GM12878 (cell line): ENCODE measurements at regions not wholly inside any gene's neighbourhood (a gene's known extent, or its start where the extent isn't known, plus 50 kb on each side); places are given as distances from the start of the nearest gene placed in this dataset.

Experiments used
- ATAC-seq: fragments of 200-7000 bp; cut with Tn5 transposase; 3 replicates; pipeline ENCODE4 v1.9.1; 2020; ENCODE audit warnings: mild to moderate bottlenecking, moderate library complexity
- BruUV-seq: library from RNA; stranded (reverse); fragments of 400-500 nt; replicated peaks from 2 replicates; lab custom pipeline; 2021; lab: Mats Ljungman, UMichigan
- CTCF ChIA-PET: fragments of 300-600 bp; sonication (Branson Sonifier 250); formaldehyde crosslinking; extraction: SDS; loops from one replicate; lab custom pipeline; 2021; ENCODE audit warnings: inconsistent platforms; lab: Yijun Ruan, JAX
- POLR2A ChIA-PET: fragments of 350-600 bp; formaldehyde crosslinking; extraction: SDS; loops from one replicate; lab custom pipeline; 2021; ENCODE audit warnings: inconsistent platforms; lab: Charles Lee
- RAD21 ChIA-PET: fragments of 300-600 bp; sonication (Branson Sonifier 250); formaldehyde crosslinking; loops from one replicate; lab custom pipeline; 2023; ENCODE audit warnings: antibody characterized with exemption; ENCODE audit not compliant: unreplicated experiment; lab: Charles Lee
- SMC1A ChIA-PET: fragments of 300-600 bp; sonication (Branson Sonifier 250); formaldehyde crosslinking; loops from one replicate; lab custom pipeline; 2023; ENCODE audit not compliant: unreplicated experiment, uncharacterized antibody; lab: Charles Lee
- DNase-seq: peaks from one replicate; pipeline ENCODE4 v3.0.0-alpha.2; 2011; ENCODE audit warnings: low read depth, low spot score
- FAIRE-seq: peaks from 3 replicates; lab custom pipeline; 2011; peaks lifted over from hg19 to GRCh38; lab: Jason Lieb, UNC
- H2AFZ ChIP-seq: 2 replicates; pipeline ENCODE4 v1.6.0; 2011; ENCODE audit warnings: low read depth, low read length, control low read depth; ENCODE audit not compliant: control insufficient read depth
- H3K27ac ChIP-seq: 2 replicates; pipeline ENCODE4 v1.5.1; 2011; ENCODE audit warnings: control low read depth; ENCODE audit not compliant: control insufficient read depth, insufficient read depth
- H3K27me3 ChIP-seq, 2 experiments: replicated peaks in 1 of 2; 2 replicates each; pipeline versions ENCODE4 v1.6.0 to v1.6.1; 2011; ENCODE audit warnings: low read length in 1 of 2; ENCODE audit not compliant: control insufficient read depth in 2 of 2, insufficient read depth in 2 of 2
- H3K36me3 ChIP-seq, 2 experiments: 2 replicates each; pipeline ENCODE4 v1.5.1; 2011; ENCODE audit warnings: low read length in 1 of 2; ENCODE audit not compliant: control insufficient read depth in 2 of 2, insufficient read depth in 2 of 2
- H3K4me1 ChIP-seq: 2 replicates; pipeline ENCODE4 v1.6.1; 2011; ENCODE audit warnings: mild to moderate bottlenecking, low read length, moderate library complexity, mixed read lengths; ENCODE audit not compliant: control insufficient read depth, insufficient read depth
- H3K4me2 ChIP-seq: 2 replicates; pipeline ENCODE4 v1.6.0; 2011; ENCODE audit warnings: control low read depth; ENCODE audit not compliant: control insufficient read depth, insufficient read depth
- H3K4me3 ChIP-seq: fragments of 200-600 bp; sonication (generic); 2 replicates; pipeline ENCODE4 v1.5.1; 2016
- H3K79me2 ChIP-seq: 2 replicates; pipeline ENCODE4 v1.6.0; 2011; ENCODE audit warnings: low read length; ENCODE audit not compliant: control insufficient read depth, insufficient read depth
- H3K9ac ChIP-seq: 2 replicates; pipeline ENCODE4 v1.8.0; 2011; ENCODE audit warnings: low read length, control low read depth, mixed read lengths; ENCODE audit not compliant: control insufficient read depth, insufficient read depth
- H3K9me3 ChIP-seq: replicated peaks from 3 replicates; pipeline ENCODE4 v1.5.1; 2011; ENCODE audit warnings: mild to moderate bottlenecking, low read length; ENCODE audit not compliant: control insufficient read depth, insufficient read depth
- H4K20me1 ChIP-seq: 2 replicates; pipeline ENCODE4 v1.6.0; 2011; ENCODE audit not compliant: control insufficient read depth, insufficient read depth
- CBFB ChIP-seq: IDR thresholded peaks from 2 replicates; pipeline ENCODE4 v1.6.1; 2016; ENCODE audit warnings: antibody characterized with exemption, low read depth
- CREM ChIP-seq: IDR thresholded peaks from 2 replicates; pipeline ENCODE4 v1.6.1; 2014; ENCODE audit warnings: antibody characterized with exemption, low read depth
- HCFC1 ChIP-seq: fragments of 150-350 bp; IDR thresholded peaks from 2 replicates; pipeline ENCODE4 v1.6.1; 2014; ENCODE audit warnings: low read length
- HDGF ChIP-seq: fragments of 450-650 bp; IDR thresholded peaks from 2 replicates; pipeline ENCODE4 v1.6.1; 2016; ENCODE audit warnings: antibody characterized with exemption
- IRF4 ChIP-seq: IDR thresholded peaks from 2 replicates; pipeline ENCODE4 v1.6.1; 2011; ENCODE audit warnings: low read depth, low read length
- MEF2B ChIP-seq: fragments of 450-650 bp; IDR thresholded peaks from 2 replicates; pipeline ENCODE4 v1.6.1; 2018; ENCODE audit warnings: mild to moderate bottlenecking, moderate library complexity; ENCODE audit not compliant: partially characterized antibody, poor library complexity, severe bottlenecking
- MLLT1 ChIP-seq: fragments of 450-650 bp; IDR thresholded peaks from 2 replicates; pipeline ENCODE4 v1.6.1; 2016; ENCODE audit warnings: mild to moderate bottlenecking
- MYC ChIP-seq: IDR thresholded peaks from 2 replicates; pipeline ENCODE4 v1.6.1; 2011; ENCODE audit warnings: mild to moderate bottlenecking, low read length, moderate library complexity, inconsistent platforms; ENCODE audit not compliant: insufficient read depth, insufficient replicate concordance, insufficient read length, severe bottlenecking
- NFYA ChIP-seq: IDR thresholded peaks from 2 replicates; pipeline ENCODE4 v1.6.1; 2011; ENCODE audit warnings: low read depth, mild to moderate bottlenecking, low read length, improper control_type of control experiment, borderline replicate concordance
- NR2F1 ChIP-seq: fragments of 450-650 bp; conservative IDR thresholded peaks from 2 replicates; pipeline ENCODE4 v1.6.1; 2017; ENCODE audit warnings: mild to moderate bottlenecking
- RB1 ChIP-seq: fragments of 450-650 bp; formaldehyde crosslinking; IDR thresholded peaks from 2 replicates; pipeline ENCODE4 v1.6.1; 2017; ENCODE audit warnings: mild to moderate bottlenecking, borderline replicate concordance
- SIN3A ChIP-seq: IDR thresholded peaks from 2 replicates; pipeline ENCODE4 v1.6.1; 2012; ENCODE audit warnings: low read depth, low read length, improper control_type of control experiment
- SREBF1 ChIP-seq: IDR thresholded peaks from 2 replicates; pipeline ENCODE4 v1.6.1; 2012; ENCODE audit warnings: mild to moderate bottlenecking, low read length
- USF1 ChIP-seq: IDR thresholded peaks from 2 replicates; pipeline ENCODE4 v1.6.1; 2011; ENCODE audit warnings: borderline replicate concordance, low read depth, mild to moderate bottlenecking, moderate library complexity, mixed read lengths, low read length; ENCODE audit not compliant: insufficient read depth; ENCODE audit errors: extremely low read length
- WRNIP1 ChIP-seq: IDR thresholded peaks from 2 replicates; pipeline ENCODE4 v1.6.1; 2011; ENCODE audit warnings: low read depth, low read length, improper control_type of control experiment, borderline replicate concordance
- ZNF207 ChIP-seq: fragments of 450-650 bp; IDR thresholded peaks from 2 replicates; pipeline ENCODE4 v1.6.1; 2014; ENCODE audit warnings: antibody characterized with exemption, mild to moderate bottlenecking, borderline replicate concordance
- in situ Hi-C: fragments of 300-500 bp; cut with MboI; formaldehyde crosslinking; loops from 9 replicates; pipeline ENCODE4 v1.14.3; 2018; ENCODE audit warnings: mixed read lengths
- intact Hi-C: fragments of 100-400 bp; cut with micrococcal nuclease; formaldehyde crosslinking; loops from one replicate; pipeline ENCODE4 v1.14.2; 2022; ENCODE audit not compliant: unreplicated experiment

GRCh38 chr13:90738881-90739280 lies 608.6 kb upstream of the MIR17HG start:
- no peak for DNase-seq
- no peak overlapping the region for H3K27ac ChIP-seq
- no peaks in the 10 kb centered on the region for H3K4me1 ChIP-seq
- no peak overlapping the region for H2AFZ ChIP-seq
- intact Hi-C loops, result no loop called here
- ATAC-seq, result no peak
- ChIA-PET RAD21 (no interaction called here), SMC1A (no interaction called here), POLR2A (no interaction called here), CTCF (interaction anchor here (0.6 to 1.1 kb wide), 2 partner anchors 12 to 34 kb away, joined by 3 read pairs; no protein-coding TSS in a partner anchor)
- no peaks in the 10 kb centered on the region for H3K27me3 ChIP-seq
- no TSS peak for BruUV-seq
- TF ChIP-seq HCFC1 (no peak), SIN3A (no peak), WRNIP1 (no peak), MLLT1 (no peak), SREBF1 (no peak), NR2F1 (no peak), CREM (no peak), HDGF (no peak), NFYA (no peak), USF1 (no peak), ZNF207 (no peak), IRF4 (no peak), RB1 (no peak), MEF2B (no peak), CBFB (no peak), MYC (no peak)
- no peak overlapping the region for H3K4me2 ChIP-seq
- H3K79me2 ChIP-seq, result no peaks in the 10 kb centered on the region
- no peaks in the 10 kb centered on the region for H3K9me3 ChIP-seq
- no peak overlapping the region for H3K4me3 ChIP-seq
- no peak overlapping the region for H3K9ac ChIP-seq
- H3K36me3 ChIP-seq, result no peaks in the 10 kb centered on the region
- no peak for FAIRE-seq
- in situ Hi-C loops, result no loop called here
- no peaks in the 10 kb centered on the region for H4K20me1 ChIP-seq
